SK-N-DZ (cell line): ENCODE measurements at regions not wholly inside any gene's neighbourhood (a gene's known extent, or its start where the extent isn't known, plus 50 kb on each side); places are given as distances from the start of the nearest gene placed in this dataset.
"Not testable (repeated sequence)": the region's sequence is repeated elsewhere in the genome, so short reads cannot be mapped to it uniquely, and the experiment has no call there.

Source experiments
- DNase-seq: peaks from one replicate; pipeline ENCODE4 v3.0.0-alpha.2; 2015; ENCODE audit warnings: low spot score

DNA sequence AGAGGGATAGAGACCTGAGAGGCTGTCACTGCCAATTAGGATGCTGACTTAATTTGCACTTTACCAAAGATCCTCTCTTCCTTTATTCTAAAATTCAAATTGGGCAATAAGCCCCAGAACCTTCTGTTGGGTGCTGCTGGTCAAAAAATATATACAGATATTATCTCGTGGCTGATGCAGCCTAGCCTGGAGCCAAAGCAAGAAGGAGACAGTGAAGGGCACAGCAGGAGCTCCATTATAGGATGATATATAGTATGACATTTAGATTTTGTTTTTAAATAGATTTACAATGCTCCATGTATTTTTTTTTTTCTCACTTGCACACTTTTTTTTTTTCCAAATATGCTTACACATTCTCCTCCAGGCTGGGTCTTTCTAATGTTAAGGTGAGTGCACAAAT is 579.3 kb downstream of the PIK3C3 start:
- peak; percentile 67 for DNase-seq

DNA sequence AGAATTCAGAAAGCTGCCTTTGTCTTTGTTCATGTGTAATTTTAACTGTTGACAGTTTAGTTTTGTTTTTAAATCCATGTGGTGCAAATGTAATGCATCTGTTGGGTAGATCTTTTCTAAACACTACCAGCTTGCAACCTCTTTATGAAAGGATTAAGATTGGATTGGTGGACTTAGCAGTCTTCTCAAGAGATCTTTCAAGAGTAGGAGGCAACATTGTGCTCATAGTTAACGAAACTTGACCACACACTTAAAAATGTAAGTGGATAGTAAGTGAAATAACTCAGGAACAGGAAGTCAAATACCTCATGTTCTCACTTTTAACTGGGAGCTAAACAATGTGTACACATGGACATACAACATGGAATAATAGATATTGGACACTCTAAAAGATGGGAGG is 579.0 kb downstream of the RIT2 start:
- no peak for DNase-seq

DNA sequence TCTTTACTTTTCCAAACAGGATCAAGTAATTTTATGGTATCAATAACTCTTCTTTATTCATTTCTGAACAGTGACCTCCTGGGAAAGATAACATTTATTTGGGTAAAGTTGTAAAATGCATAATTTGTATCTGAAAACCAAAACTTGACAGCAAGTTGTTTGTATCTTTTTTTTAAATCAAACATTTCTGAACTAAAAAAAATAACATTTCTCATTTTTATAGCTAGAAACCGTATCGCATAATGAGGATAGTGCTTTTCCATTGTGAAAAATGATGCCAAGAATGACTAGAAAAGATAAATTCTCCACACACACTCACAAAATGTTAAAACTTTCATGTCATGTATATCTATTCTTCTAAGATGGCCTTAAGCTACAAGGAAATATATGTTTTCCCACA is 578.2 kb downstream of the RIT2 start:
- no peak for DNase-seq

DNA sequence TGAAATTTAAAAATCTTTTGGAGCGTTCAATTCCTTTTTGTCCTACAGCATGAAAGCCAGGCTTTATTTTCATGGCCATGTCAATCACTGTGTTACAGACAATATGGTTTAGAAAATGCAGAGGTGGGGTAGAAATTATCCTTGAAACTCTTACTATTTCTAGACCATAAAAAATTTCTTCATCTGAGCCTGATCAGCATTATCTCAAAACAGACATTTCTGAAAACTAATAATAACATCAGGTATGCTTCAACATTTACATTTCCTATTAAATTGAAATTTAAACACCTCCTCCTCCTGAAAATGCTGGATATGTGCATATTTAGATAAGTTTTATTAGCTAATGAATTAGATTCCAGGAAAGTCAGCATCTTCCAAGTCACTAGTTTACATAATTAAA is 570.6 kb downstream of the RIT2 start:
- no peak for DNase-seq

DNA sequence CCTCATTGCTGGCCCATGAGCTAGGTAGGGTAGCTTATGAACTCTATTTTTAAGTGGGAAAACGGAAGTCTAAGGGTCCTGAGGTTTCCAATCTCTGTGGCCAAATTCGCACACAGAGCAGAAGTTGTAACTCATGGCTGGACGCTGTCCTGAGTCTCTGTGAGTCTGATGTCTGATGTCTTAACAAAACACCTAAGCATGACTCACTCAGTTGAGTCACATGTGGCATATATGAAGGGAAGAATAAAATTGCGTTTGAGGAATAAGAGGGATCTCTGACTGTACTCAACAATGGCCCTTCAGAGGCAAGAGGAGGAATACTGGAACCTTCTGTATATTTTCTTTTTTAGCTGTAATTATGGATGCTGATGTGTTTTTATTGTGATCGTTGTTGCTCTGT is 569.7 kb downstream of the RIT2 start:
- DNase-seq = no peak

DNA sequence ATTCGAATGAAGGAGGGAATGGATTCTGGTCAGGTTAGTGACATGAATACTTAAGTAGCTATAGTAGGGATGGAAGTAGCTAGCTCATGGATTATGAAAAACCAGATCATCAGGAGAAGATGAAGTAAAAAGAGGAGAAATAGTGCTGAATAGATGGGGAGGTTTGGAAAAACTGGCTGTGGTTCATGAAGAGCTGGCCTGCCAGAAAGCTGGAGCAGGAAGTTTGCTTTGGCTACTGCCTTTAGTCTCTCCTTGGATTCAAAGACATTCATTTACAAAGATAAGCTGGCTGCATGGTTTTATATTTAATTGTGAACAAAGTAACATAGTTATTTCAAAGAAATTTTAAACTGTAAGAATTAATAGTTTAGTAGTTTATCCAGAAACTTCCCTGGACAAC is 567.0 kb downstream of the RIT2 start:
- no peak for DNase-seq

DNA sequence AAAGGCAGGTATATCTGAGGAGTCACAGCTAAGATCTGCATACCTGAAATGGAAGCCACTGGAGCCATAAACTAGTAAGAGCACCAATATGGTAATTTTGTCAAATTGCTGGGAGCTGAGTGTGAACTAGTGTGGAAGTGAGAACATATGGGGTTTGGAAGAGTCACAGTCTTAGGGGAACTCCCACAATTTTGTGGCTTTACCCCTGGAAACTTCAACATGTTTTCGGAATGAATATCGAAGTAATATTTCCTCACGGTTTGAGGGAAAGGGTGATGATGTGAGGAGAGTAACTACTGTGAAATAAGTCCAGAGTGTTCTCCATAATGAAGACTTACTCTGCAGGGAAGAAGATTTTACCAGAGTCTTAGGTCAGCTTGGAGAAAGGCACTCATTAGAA is 565.9 kb downstream of the RIT2 start:
- no peak for DNase-seq

DNA sequence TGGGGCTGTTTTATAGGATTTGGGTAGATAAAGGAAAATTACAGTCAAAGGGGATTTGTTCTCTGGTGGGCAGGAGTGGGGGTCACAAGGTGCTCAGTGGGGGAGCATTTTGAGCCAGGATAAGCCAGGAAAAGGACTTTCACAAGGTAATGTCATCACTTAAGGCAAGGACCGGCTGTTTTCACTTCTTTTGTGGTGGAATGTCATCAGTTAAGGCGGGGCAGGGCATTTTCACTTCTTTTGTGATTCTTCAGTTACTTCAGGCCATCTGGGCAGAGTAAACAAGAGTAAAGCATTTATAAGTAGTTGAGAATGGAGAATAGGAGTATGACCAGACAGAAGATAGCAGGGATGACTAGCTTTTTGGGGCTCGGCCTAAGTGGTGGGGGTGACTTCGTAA is 562.9 kb downstream of the RIT2 start:
- DNase-seq = not testable (repeated sequence)

DNA sequence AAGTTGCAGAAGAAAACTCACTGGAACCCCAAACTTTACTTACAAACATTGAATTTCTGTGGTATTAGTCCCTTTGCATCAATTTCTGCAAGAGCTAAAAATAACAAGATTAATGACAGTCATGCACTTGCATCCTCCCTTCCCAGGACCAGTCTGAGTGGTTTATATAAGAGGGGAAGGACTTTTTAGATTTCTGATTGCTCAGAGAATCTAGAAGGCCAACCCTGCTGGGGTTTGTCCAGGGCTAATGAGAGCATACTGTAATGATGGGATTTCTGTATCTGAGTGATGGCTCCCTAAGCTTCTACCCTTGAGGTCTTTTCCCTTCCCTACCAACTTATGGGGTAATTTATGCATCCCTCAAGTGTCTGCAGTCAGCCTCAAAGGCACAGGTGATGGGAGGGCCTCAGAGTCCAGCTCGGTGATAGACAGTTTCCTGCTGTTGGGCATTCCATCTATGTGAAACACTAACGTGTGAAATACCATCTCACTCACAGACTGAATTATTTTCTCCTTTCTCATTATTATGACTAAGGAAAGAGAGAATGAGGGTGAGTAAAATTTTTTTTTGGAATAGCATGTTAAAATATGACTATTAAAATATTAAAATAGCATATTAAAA is 556.3 kb downstream of the RIT2 start:
- DNase-seq = no peak

DNA sequence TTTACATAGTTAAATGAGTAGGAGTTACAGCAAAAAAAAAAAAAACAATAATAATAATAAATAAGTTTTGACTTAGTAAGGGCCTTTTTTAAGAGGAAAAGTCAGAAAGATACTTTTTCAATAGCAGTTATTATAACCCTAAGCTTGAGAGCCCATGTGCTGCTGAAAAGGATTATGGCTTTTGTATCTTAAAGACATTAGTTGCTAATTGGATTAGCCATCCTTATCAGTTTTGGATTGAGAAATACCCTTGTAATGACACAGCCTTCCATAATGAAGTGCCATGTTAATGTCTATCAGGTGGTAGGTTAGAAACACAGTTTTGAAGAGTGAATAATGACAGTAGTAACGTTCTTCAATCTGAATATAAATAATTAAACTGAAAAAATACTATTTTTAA is 554.0 kb downstream of the RIT2 start:
- DNase-seq = peak; percentile 25

DNA sequence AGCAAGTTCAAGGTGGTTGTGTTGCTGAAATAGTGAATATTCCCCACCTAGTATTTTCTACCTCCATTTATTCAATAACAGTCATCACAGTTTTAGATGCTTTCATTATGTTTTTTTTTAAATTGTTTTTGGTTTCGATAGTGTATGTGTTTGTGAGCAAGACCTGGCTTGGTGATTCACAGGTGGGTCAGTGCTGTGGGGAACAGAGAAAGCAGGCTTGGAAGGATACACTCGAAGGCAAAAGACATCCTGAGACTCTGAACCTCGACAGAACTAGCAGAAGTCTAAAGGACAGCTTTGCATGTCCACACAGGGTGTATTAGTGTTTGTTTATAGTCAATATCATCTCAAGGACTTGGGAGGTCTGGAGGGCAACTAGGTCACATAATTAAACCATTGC is 551.5 kb downstream of the RIT2 start:
- DNase-seq = no peak

DNA sequence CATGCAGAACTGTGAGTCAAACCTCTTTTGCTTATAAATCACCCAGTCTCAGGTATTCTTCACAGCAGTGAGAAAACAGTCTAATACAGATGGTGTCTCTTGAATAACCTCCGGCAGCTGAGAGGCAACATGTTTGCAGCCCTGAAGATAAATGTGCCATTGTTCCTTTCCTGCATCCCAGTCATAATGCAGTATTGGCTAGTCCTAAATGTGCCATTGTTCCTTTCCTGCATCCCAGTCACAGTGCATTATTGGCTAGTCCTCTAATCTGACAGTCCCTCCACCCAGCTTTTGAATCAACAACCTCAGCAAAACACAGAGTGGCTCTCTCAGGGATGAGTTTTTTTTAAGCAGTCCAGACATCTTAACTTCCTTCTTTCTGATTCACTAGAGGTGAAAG is 550.7 kb downstream of the RIT2 start:
- no peak for DNase-seq

DNA sequence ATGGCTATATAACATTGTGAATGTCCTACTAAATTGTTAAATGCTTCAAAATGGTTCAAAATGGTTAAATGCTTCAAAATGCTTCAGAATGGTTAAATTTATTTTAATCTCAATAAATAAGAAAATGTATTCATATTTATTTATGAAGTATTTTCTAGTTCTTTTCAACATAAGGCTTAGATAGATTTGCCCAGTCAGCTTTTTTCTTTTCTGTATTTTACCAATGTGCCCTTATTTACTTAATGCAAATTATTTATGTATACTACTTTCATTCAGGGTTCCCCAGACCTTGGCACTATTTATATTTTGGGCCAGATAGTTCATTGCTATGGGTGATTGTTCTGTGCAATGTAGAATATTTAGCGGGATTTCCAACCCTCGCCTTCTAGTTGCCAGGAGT is 546.7 kb downstream of the RIT2 start:
- no peak for DNase-seq

DNA sequence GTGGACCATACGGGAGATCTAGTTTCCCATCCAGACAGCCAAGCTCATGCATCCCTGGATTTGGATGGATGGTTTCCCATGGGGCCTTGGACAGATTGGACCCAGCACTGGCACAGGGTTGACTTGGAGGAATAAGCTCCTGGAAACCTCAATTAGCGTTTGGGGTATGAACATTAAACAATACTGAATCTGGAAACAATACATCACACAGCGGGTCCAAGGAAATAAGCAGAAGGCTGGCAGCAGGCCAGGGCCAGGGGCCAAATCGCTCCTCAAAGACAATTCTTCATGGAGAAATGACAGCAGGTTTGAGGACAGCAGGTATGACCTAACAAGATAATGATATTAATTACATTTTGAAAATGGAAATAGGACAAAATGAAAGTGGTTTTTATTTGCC is 540.6 kb downstream of the RIT2 start:
- DNase-seq = no peak

DNA sequence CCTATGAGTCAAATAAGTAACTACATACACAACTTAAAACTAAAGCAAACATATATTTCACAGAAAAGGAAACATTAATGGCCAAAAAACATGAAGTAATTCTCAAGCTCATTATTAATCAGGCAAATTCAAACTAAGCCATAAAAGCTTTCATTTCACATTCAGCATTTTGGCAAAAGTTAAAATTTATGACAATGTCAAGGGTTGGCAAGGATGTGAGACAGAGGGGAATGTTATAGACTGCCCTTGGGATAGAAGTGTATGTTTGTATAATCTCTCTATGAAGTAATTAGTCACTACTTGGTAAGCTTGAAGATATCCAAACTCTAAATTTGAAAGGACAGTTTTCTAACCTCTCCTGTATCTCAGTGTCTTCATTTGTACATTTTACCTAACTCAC is 539.4 kb downstream of the RIT2 start:
- no peak for DNase-seq

DNA sequence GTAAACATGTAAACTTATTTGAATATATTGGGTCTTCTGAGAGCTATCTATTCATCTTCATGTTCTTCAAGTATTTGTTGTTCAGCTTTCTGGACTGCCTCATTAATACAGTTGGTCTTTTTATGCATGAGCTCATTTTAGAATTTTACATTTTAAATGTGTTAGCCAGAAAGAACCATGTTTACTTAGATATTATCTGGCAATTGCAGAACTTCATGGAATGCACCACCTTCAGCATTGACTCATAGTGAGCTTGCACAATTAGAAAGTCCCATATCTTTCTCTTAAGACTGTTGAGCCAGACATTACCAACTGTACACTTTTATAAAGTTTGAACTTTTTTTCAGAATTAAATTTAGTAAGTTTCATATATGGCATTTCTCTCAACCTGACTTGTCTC is 536.7 kb downstream of the RIT2 start:
- no peak for DNase-seq

DNA sequence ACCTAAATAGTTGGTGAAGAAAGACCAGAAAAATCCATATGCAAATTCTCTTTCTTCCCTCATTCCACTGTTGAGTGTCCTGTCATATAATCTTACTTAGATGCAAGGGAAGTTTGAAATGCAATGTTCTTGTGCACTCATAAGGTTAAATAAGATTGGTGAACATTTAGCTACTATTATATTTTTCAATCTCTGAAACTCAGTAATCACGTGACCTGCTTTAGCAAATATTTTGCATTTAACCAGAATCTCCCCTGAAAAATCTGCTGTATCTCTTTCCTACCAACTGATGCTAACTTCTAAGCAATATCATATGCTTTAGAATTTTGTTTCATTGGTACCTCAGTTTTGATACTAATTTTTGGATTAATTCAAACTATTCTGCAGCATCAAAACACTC is 533.2 kb downstream of the RIT2 start:
- no peak for DNase-seq

DNA sequence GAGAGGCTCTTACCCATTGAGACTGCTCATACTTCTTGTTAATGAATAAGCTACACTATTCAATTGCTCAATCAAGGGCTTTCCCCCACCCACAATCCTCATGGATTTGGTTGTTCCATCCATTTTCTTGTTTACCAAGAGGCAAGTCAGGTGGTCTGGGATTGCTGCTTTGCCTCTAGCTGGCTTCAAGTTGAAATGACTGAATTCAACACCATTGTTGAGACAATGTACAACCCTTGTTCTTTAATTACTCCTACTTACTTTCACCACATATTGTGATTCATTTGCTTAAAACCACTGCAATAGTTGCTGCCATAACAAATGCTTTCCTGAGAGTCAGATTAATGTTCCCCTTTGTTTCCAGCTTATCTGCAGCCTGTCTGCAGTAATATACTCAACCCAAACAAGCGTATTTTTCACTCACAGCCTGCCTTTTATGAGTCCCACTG is 532.2 kb downstream of the RIT2 start:
- DNase-seq = no peak

DNA sequence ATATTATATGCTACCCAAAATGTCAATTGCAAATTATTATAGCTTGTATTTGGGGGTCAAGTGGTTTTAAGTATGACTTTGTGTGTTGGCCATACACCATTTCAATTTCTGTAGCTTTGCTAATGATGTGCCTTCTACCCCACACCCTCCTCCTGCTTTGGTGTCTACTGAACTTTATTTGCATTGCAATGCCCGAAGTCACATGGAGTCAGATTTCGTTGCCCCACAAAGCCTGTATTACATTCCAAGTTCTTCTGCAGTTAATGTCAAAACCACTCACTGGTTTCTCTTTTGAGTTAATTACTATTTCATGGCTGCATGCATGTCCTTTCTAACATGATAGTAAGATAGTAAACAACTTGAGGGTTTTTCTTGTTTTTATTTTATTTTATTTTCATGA is 528.9 kb downstream of the RIT2 start:
- DNase-seq = no peak

DNA sequence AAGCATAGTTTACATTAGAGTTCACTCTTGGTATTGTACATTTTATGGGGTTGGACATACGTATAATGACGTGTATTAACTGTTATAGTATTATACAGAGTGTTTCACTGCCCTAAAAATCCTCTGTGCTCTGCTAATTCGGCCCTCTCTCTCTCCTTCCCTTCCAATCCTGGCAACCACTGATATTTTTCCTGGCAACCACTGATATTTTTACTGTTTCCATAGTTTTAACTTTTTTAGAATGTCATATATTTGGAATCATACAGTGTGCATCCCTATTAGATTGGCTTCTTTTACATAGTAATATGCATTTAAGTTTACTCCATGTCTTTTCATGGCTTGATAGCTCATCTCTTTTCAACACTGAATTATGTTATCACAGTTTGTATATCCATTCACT is 526.7 kb downstream of the RIT2 start:
- DNase-seq = no peak

DNA sequence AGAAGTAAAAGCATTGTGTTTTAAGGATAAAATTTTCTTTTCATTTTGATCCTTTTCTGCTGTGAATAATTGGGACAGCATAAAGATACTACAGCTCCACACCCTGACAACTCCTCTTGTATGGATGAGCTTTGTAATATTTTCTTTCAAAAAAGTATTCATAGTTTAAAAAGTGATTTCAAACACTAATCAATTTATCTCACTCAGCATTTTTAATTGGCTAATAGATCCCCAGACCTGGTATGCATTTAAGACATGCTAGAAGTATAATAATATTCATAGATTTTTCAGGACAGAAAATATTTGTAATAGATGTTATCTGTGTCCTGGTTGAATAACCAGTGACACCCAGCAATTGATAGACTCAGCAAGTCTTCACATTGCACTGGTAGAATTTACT is 510.7 kb downstream of the RIT2 start:
- DNase-seq = no peak

DNA sequence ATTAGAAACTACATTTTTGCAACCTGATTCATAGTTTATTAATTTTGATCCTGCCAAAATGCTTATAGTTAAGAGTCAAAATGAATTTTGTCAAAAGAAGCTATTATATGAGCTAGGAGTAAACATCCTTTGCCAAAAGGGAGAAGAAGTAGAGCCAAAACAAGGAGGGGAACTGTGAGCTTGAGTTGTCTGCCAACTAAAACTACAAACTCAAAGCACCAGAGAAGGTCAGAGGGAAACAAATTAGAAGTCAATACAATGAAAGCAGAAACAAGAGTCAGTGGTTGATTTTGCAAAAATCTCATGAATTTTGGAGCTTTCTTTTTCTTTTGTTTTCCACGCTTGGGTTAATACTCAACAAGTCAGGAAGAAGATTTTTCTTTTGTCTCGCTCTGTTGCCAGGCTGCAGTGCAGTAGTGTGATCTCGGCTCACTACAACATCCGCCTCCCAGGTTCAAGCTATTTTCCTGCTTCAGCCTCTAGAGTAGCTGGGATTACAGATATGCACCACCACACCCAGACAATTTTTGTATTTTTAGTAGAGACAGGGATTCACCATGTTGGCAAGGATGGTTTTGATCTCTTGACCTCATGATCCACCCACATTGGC is 508.5 kb downstream of the RIT2 start:
- no peak for DNase-seq

DNA sequence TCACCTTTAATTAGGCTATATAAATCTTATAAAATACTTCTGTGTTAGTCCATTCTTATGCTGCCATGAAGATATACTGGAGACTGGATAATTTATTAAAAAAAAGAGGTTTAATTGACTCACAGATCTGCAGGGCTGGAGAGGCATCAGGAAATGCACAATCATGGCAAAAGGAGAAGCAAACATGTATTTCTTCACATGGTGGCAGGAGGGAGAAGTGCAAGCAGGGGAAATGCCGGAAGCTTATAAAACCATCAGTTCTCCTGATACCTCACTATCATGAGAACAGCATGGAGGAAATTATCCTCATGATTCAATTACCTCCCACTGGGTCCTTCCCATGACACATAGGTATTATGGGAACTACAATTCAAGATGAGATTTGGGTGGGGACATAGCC is 504.4 kb downstream of the RIT2 start:
- DNase-seq = no peak
